SK-N-SH treated with all-trans-retinoic acid at 6 μM for 48 hours (cell line): ENCODE measurements at regions not wholly inside any gene's neighbourhood (a gene's known extent, or its start where the extent isn't known, plus 50 kb on each side); places are given as distances from the start of the nearest gene placed in this dataset.
A peak's percentile ranks its signal among the peaks of the same experiment; 100 is the strongest.

Experiments
- ATAC-seq: fragments of 200-7000 bp; cut with Tn5 transposase; 3 replicates; pipeline ENCODE4 v1.9.1; 2020; ENCODE audit warnings: mild to moderate bottlenecking, moderate library complexity
- ARNTL ChIP-seq: fragments of 450-650 bp; formaldehyde crosslinking; IDR thresholded peaks from 2 replicates; pipeline ENCODE4 v1.5.0; 2020; ENCODE audit warnings: low read depth, mild to moderate bottlenecking, moderate library complexity, borderline replicate concordance
- BACH2 ChIP-seq: fragments of 250-450 bp; sonication (Bioruptor Pico); IDR thresholded peaks from 2 replicates; pipeline ENCODE4 v1.9.0; 2021; ENCODE audit warnings: mild to moderate bottlenecking, borderline replicate concordance
- CSDC2 ChIP-seq: fragments of 250-450 bp; sonication (Bioruptor Pico); IDR thresholded peaks from 2 replicates; pipeline ENCODE4 v1.5.0; 2020; ENCODE audit warnings: mild to moderate bottlenecking, moderate library complexity
- ESRRG ChIP-seq: fragments of 250-450 bp; sonication (Bioruptor Pico); IDR thresholded peaks from 2 replicates; pipeline ENCODE4 v1.6.1; 2021; ENCODE audit warnings: mild to moderate bottlenecking
- GLIS3 ChIP-seq: fragments of 250-450 bp; sonication (Bioruptor Pico); IDR thresholded peaks from 2 replicates; pipeline ENCODE4 v1.5.0; 2020; ENCODE audit warnings: mild to moderate bottlenecking, moderate library complexity
- ISL1 ChIP-seq: fragments of 250-450 bp; sonication (Bioruptor Pico); IDR thresholded peaks from 2 replicates; pipeline ENCODE4 v2.1.2; 2022; ENCODE audit warnings: mild to moderate bottlenecking, moderate library complexity
- OSR1 ChIP-seq: fragments of 250-450 bp; sonication (Bioruptor Pico); IDR thresholded peaks from 2 replicates; pipeline ENCODE4 v1.8.0; 2022; ENCODE audit warnings: moderate library complexity, mild to moderate bottlenecking, inconsistent platforms
- PPARA ChIP-seq: fragments of 250-450 bp; sonication (Bioruptor Pico); IDR thresholded peaks from 2 replicates; pipeline ENCODE4 v1.5.0; 2020; ENCODE audit warnings: mild to moderate bottlenecking, borderline replicate concordance
- RARB ChIP-seq: fragments of 250-450 bp; sonication (Bioruptor Pico); IDR thresholded peaks from 2 replicates; pipeline ENCODE4 v1.8.0; 2021; ENCODE audit warnings: mild to moderate bottlenecking, moderate library complexity
- SNAI2 ChIP-seq: fragments of 250-450 bp; sonication (Bioruptor Pico); IDR thresholded peaks from 2 replicates; pipeline ENCODE4 v1.5.0; 2020; ENCODE audit warnings: mild to moderate bottlenecking, moderate library complexity
- TCF4 ChIP-seq: fragments of 250-450 bp; sonication (Bioruptor Pico); IDR thresholded peaks from 2 replicates; pipeline ENCODE4 v1.8.0; 2021; ENCODE audit warnings: mild to moderate bottlenecking, moderate library complexity, borderline replicate concordance
- TOX ChIP-seq: fragments of 250-450 bp; sonication (Bioruptor Pico); IDR thresholded peaks from 2 replicates; pipeline ENCODE4 v1.8.0; 2021; ENCODE audit warnings: mild to moderate bottlenecking, moderate library complexity, borderline replicate concordance
- ZC3H10 ChIP-seq: fragments of 250-450 bp; sonication (Bioruptor Pico); IDR thresholded peaks from 2 replicates; pipeline ENCODE4 v1.5.1; 2021; ENCODE audit warnings: mild to moderate bottlenecking, moderate library complexity
- ZFP3 ChIP-seq: fragments of 250-450 bp; sonication (Bioruptor Pico); IDR thresholded peaks from 2 replicates; pipeline ENCODE4 v1.5.0; 2020; ENCODE audit warnings: mild to moderate bottlenecking, moderate library complexity
- ZFP30 ChIP-seq: fragments of 450-650 bp; formaldehyde crosslinking; IDR thresholded peaks from 2 replicates; pipeline ENCODE4 v1.5.0; 2022; ENCODE audit warnings: mild to moderate bottlenecking, moderate library complexity
- ZNF565 ChIP-seq: fragments of 450-650 bp; formaldehyde crosslinking; conservative IDR thresholded peaks from 2 replicates; pipeline ENCODE4 v1.5.0; 2020; ENCODE audit warnings: low read depth, mild to moderate bottlenecking, moderate library complexity
- ZNF70 ChIP-seq: fragments of 450-650 bp; formaldehyde crosslinking; IDR thresholded peaks from 2 replicates; pipeline ENCODE4 v1.5.0; 2020; ENCODE audit warnings: mild to moderate bottlenecking, moderate library complexity
- ZNF8 ChIP-seq: fragments of 450-650 bp; formaldehyde crosslinking; IDR thresholded peaks from 2 replicates; pipeline ENCODE4 v1.5.0; 2020; ENCODE audit warnings: mild to moderate bottlenecking, moderate library complexity
- TF ChIP-seq, protein P1 (sequence below): fragments of 250-450 bp; sonication (Bioruptor Pico); IDR thresholded peaks from 2 replicates; pipeline ENCODE4 v1.5.1; 2020; ENCODE audit warnings: low read depth, mild to moderate bottlenecking, moderate library complexity
- TF ChIP-seq, protein P2 (sequence below): fragments of 250-450 bp; sonication (Bioruptor Pico); IDR thresholded peaks from 2 replicates; pipeline ENCODE4 v1.8.0; 2020; ENCODE audit warnings: mild to moderate bottlenecking, moderate library complexity, borderline replicate concordance
- TF ChIP-seq, protein P3 (sequence below): fragments of 250-450 bp; sonication (Bioruptor Pico); IDR thresholded peaks from 2 replicates; pipeline ENCODE4 v1.5.1; 2021; ENCODE audit warnings: mild to moderate bottlenecking, moderate library complexity
- TF ChIP-seq, protein P4 (sequence below): fragments of 250-450 bp; sonication (Bioruptor Pico); IDR thresholded peaks from 2 replicates; pipeline ENCODE4 v1.5.0; 2020; ENCODE audit warnings: mild to moderate bottlenecking, moderate library complexity

DNA sequence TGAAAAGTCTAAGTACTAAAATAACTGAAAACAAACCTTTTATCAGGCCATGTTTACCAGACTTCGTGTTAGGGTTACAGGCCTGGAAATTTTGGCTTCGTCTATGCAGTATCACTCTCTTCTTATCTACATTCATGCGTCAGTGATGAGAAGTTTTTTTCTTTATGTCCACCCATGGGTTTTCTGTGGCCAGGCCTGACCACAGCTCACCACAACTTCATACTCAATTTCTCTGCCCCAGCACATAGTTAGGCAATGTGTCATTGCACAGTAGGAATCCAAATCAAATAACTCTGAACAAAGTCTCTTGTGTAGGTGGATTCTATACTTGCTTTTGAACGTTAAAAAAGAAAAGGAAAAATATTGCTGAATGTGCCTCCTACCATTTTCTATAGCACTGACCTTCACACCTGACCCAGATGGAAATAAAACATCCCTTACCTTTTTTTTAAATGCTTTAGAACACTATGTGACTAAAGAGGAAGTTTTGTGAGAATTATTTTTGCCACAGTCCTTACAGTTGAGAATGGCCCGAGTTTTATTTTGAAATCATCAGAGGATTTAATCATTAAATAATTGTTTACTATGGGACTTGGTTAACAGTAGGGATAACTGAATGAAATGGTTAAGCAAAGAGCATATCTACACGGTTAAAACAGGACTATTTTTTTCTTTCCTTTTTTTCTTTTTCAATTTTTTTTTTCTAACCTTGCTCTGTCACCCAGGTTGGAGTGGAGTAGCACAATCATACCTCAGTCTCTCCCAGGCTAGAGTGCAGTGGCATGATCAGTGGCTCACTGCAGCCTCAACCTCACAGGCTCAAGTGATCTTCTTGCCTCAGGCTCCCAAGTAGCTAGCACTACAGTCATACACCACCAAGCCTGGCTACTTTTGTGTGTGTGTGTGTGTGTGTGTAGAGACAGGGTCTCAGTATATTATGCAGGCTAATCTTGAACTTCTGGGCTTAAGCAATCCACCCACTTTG is 1247.0 kb upstream of the ACO1 start:
- TF ChIP-seq CSDC2 (CRISPR knock-in tag) (no peak), ARNTL (CRISPR knock-in tag) (no peak), ZC3H10 (CRISPR knock-in tag) (no peak), ISL1 (peak; percentile 42; the same call in 1 of the 2 replicates), ZNF70 (CRISPR knock-in tag) (no peak), ZFP3 (CRISPR knock-in tag) (0 out of 2 replicates have a peak, but pooled peaks have one; percentile 50), TCF4 (CRISPR knock-in tag) (no peak), ZFP30 (CRISPR knock-in tag) (no peak), ZNF565 (CRISPR knock-in tag) (no peak), OSR1 (CRISPR knock-in tag) (no peak), GLIS3 (CRISPR knock-in tag) (0 out of 2 replicates have a peak, but pooled peaks have one; percentile 25), ESRRG (CRISPR knock-in tag) (no peak), RARB (CRISPR knock-in tag) (no peak), SNAI2 (CRISPR knock-in tag) (no peak), ZNF8 (CRISPR knock-in tag) (no peak)
- TF ChIP-seq, protein P1, sequence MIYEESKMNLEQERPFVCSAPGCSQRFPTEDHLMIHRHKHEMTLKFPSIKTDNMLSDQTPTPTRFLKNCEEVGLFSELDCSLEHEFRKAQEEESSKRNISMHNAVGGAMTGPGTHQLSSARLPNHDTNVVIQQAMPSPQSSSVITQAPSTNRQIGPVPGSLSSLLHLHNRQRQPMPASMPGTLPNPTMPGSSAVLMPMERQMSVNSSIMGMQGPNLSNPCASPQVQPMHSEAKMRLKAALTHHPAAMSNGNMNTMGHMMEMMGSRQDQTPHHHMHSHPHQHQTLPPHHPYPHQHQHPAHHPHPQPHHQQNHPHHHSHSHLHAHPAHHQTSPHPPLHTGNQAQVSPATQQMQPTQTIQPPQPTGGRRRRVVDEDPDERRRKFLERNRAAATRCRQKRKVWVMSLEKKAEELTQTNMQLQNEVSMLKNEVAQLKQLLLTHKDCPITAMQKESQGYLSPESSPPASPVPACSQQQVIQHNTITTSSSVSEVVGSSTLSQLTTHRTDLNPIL (CRISPR knock-in tag) = no peak
- TF ChIP-seq, protein P2, sequence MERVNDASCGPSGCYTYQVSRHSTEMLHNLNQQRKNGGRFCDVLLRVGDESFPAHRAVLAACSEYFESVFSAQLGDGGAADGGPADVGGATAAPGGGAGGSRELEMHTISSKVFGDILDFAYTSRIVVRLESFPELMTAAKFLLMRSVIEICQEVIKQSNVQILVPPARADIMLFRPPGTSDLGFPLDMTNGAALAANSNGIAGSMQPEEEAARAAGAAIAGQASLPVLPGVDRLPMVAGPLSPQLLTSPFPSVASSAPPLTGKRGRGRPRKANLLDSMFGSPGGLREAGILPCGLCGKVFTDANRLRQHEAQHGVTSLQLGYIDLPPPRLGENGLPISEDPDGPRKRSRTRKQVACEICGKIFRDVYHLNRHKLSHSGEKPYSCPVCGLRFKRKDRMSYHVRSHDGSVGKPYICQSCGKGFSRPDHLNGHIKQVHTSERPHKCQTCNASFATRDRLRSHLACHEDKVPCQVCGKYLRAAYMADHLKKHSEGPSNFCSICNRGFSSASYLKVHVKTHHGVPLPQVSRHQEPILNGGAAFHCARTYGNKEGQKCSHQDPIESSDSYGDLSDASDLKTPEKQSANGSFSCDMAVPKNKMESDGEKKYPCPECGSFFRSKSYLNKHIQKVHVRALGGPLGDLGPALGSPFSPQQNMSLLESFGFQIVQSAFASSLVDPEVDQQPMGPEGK (CRISPR knock-in tag) = 0 out of 2 replicates have a peak, but pooled peaks have one; percentile 24

DNA sequence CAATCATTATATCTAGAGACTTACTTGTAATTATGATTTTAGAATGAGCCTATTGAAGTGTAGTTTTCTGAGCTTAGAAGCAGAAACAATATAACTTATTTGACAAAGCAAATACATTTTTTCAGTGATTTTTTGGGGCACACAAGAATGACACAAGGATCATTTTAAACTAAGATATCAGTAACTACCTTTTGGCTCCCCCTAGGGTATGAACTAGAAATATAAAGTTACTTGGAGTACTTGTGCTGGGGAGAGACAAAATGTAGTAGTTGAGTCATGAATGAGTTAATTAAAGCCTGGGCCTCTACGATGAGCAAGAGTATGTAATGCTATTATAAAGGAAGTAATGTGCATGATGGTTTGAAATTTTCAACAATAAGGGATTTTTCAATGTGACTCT is 1244.1 kb upstream of the ACO1 start:
- ATAC-seq = peak; percentile 67
- TF ChIP-seq OSR1 (CRISPR knock-in tag) (no peak), ARNTL (CRISPR knock-in tag) (no peak), ESRRG (CRISPR knock-in tag) (no peak), SNAI2 (CRISPR knock-in tag) (no peak), TCF4 (CRISPR knock-in tag) (no peak), BACH2 (CRISPR knock-in tag) (no peak), CSDC2 (CRISPR knock-in tag) (no peak), ZC3H10 (CRISPR knock-in tag) (no peak)
- TF ChIP-seq, protein P3, sequence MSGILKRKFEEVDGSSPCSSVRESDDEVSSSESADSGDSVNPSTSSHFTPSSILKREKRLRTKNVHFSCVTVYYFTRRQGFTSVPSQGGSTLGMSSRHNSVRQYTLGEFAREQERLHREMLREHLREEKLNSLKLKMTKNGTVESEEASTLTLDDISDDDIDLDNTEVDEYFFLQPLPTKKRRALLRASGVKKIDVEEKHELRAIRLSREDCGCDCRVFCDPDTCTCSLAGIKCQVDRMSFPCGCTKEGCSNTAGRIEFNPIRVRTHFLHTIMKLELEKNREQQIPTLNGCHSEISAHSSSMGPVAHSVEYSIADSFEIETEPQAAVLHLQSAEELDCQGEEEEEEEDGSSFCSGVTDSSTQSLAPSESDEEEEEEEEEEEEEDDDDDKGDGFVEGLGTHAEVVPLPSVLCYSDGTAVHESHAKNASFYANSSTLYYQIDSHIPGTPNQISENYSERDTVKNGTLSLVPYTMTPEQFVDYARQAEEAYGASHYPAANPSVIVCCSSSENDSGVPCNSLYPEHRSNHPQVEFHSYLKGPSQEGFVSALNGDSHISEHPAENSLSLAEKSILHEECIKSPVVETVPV = no peak

More for the DNA sequence above, 1247.0 kb upstream of the ACO1 start:
- ATAC-seq = peak; percentile 96

DNA sequence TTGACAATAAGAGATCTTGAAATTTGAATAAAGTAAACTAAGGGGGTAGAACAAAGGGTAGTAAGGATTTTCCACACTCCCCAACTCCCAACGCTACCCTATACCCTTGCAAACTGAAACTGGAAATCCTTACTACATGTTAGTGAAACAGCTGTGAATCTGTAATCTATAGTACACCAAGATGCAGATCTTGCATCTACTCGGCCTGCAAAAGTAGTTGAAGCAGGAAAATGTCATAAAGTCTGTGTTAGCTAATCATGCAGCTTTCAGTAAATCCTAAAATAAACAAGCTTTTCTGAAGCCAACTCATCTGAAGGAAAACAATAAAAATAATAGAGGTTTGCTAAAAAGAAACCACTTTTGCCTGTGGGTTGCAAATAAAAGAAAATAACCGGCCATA is 1242.0 kb upstream of the ACO1 start:
- no peak for ATAC-seq
- no peak for TF ChIP-seq ZFP3 (CRISPR knock-in tag)
- no peak for TF ChIP-seq ZNF565 (CRISPR knock-in tag)
- TF ChIP-seq, protein P1 (CRISPR knock-in tag) = no peak
- no peak for TF ChIP-seq ZNF70 (CRISPR knock-in tag)
- TF ChIP-seq, protein P4, sequence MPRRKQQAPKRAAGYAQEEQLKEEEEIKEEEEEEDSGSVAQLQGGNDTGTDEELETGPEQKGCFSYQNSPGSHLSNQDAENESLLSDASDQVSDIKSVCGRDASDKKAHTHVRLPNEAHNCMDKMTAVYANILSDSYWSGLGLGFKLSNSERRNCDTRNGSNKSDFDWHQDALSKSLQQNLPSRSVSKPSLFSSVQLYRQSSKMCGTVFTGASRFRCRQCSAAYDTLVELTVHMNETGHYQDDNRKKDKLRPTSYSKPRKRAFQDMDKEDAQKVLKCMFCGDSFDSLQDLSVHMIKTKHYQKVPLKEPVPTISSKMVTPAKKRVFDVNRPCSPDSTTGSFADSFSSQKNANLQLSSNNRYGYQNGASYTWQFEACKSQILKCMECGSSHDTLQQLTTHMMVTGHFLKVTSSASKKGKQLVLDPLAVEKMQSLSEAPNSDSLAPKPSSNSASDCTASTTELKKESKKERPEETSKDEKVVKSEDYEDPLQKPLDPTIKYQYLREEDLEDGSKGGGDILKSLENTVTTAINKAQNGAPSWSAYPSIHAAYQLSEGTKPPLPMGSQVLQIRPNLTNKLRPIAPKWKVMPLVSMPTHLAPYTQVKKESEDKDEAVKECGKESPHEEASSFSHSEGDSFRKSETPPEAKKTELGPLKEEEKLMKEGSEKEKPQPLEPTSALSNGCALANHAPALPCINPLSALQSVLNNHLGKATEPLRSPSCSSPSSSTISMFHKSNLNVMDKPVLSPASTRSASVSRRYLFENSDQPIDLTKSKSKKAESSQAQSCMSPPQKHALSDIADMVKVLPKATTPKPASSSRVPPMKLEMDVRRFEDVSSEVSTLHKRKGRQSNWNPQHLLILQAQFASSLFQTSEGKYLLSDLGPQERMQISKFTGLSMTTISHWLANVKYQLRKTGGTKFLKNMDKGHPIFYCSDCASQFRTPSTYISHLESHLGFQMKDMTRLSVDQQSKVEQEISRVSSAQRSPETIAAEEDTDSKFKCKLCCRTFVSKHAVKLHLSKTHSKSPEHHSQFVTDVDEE (CRISPR knock-in tag) = no peak
- no peak for TF ChIP-seq ZNF8 (CRISPR knock-in tag)
- no peak for TF ChIP-seq TOX (CRISPR knock-in tag)
- TF ChIP-seq PPARA = no peak
- TF ChIP-seq, protein P2 (CRISPR knock-in tag) = no peak
- no peak for TF ChIP-seq CSDC2 (CRISPR knock-in tag)
- no peak for TF ChIP-seq ZFP30 (CRISPR knock-in tag)
- no peak for TF ChIP-seq RARB (CRISPR knock-in tag)
- TF ChIP-seq ZC3H10 (CRISPR knock-in tag) = no peak
- TF ChIP-seq, all 23 proteins: peak for 0
